Loucy (cell line): ENCODE measurements at regions not wholly inside any gene's neighbourhood (a gene's known extent, or its start where the extent isn't known, plus 50 kb on each side); places are given as distances from the start of the nearest gene placed in this dataset.

ENCODE experiments used
- CTCF ChIP-seq: fragments of 200-600 bp; sonication (generic); conservative IDR thresholded peaks from 2 replicates; pipeline ENCODE4 v1.5.1; 2014; ENCODE audit warnings: mild to moderate bottlenecking, antibody characterized with exemption, low read length
- EZH2phosphoT487 ChIP-seq: fragments of 200-600 bp; IDR thresholded peaks from 2 replicates; pipeline ENCODE4 v1.6.1; 2018; ENCODE audit warnings: antibody characterized with exemption, mild to moderate bottlenecking, moderate library complexity, borderline replicate concordance

- no peak for TF ChIP-seq CTCF
- no peak for TF ChIP-seq EZH2phosphoT487
These were observed 520.7 kb upstream of the ARX start for GRCh38 chrX:25536307-25536970.
